Gastroesophageal sphincter (tissue), 3 donors: ENCODE measurements at regions not wholly inside any gene's neighbourhood (a gene's known extent, or its start where the extent isn't known, plus 50 kb on each side); places are given as distances from the start of the nearest gene placed in this dataset.

Source experiments
- CTCF ChIP-seq, 4 experiments: fragments of 200-600 bp in 2 of 4; fragments of 450-650 bp in 2 of 4; sonication (generic) in 1 of 4; IDR thresholded peaks; one replicate each; pipeline ENCODE4 v1.5.1; 2017 to 2019; ENCODE audit warnings: antibody characterized with exemption in 4 of 4, mild to moderate bottlenecking in 2 of 4, moderate library complexity in 2 of 4
- EP300 ChIP-seq: sonication (generic); formaldehyde crosslinking; IDR thresholded peaks from one replicate; pipeline ENCODE4 v1.6.1; 2017; ENCODE audit warnings: antibody characterized with exemption, mild to moderate bottlenecking
- POLR2A ChIP-seq, 2 donors: fragments of 450-650 bp; IDR thresholded peaks; one replicate each; pipeline ENCODE4 v1.6.1; 2017; ENCODE audit warnings: antibody characterized with exemption in 2 of 2, mild to moderate bottlenecking in 2 of 2, moderate library complexity in 1 of 2
- POLR2AphosphoS5 ChIP-seq: sonication (generic); formaldehyde crosslinking; IDR thresholded peaks from one replicate; pipeline ENCODE4 v1.6.1; 2017; ENCODE audit warnings: antibody characterized with exemption

- TF ChIP-seq POLR2AphosphoS5 (no peak), CTCF (IDR thresholded peaks at IDR 0.05) (no peak), POLR2A (IDR thresholded peaks at IDR 0.05) (no peak), EP300 (no peak)
Observed at GRCh38 chr3:59191651-59192050, 141.8 kb upstream of the CFAP20DC start.
